Activated naive CD4-positive, alpha-beta T cell treated with Interleukin-2 at 50 U/mL for 16 hours (primary cell): ENCODE measurements at regions not wholly inside any gene's neighbourhood (a gene's known extent, or its start where the extent isn't known, plus 50 kb on each side); places are given as distances from the start of the nearest gene placed in this dataset.

Source experiments
- DNase-seq: peaks from one replicate; pipeline ENCODE4 v3.0.0-alpha.2; 2020

DNA sequence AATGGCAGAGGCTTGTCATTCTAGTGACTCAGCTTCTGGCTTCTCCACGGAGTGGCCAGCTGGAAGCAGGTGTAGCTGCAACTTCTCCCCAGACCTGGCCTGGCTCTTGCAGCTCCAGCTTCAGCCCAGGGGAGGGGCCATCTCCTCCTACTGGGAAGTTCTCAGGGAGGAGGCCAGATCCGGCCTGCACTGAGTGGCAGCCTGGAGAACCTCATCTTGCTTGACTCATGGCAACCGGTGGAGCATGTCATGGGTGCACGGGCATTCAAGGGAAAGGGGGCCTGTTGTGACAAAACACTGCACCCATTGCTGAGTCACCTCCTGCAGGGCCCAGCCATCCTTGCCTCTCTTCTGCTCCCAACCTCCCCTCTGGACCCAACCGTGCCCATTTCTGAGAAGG, 273.9 kb upstream of the MAF start:
- no peak for DNase-seq

- DNase-seq, result no peak
Observed at GRCh38 chr16:79873825-79874224, 273.3 kb upstream of the MAF start.

GRCh38 chr16:79871906-79872305, 271.4 kb upstream of the MAF start:
- no peak for DNase-seq

DNA sequence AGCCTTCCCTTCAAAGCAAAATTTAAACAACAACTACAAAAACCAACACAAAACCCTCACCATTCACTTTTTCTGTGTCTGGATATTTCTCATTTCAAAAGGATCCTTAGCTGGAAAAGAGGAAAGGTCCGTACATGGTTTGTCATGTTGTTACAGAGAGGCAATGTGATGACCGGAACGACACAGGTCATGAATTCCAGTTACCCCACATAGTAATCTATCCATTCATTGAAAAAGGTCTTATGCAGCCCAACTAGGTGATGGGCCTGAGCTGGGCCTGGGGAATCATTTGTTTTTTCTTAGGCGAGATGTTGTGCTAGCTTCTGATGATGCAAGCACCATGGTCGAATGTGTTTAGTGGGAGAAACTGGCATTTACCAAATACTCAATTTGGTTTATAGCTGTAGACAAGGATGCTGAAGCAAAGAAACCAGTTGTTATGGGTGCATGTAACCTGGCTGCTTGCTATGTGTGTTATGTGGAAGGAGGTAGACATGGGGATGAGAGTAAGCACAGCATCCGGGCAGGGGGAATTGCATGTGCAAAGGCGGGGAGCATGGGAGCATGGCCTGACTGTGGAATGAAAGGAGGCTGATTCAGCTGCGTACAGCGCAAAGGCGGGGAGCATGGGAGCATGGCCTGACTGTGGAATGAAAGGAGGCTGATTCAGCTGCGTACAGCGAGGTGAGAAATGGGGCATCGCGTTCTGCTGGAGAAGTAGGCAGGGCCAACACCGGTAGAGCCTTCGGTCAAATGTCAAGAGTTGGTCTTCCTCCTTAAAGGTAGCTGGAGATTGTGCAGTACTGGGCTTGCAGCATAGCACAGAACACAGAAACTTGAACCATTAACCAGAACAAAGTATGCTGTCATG, 269.7 kb upstream of the MAF start:
- DNase-seq, result no peak

- DNase-seq, result no peak
Observed at GRCh38 chr16:79869304-79870015, 268.9 kb upstream of the MAF start.

- DNase-seq, result no peak
Observed at GRCh38 chr16:79868841-79869240, 268.3 kb upstream of the MAF start.

GRCh38 chr16:79867425-79867997, 267.0 kb upstream of the MAF start:
- DNase-seq, result no peak

GRCh38 chr16:79865918-79866317, 265.4 kb upstream of the MAF start:
- DNase-seq, result no peak

DNA sequence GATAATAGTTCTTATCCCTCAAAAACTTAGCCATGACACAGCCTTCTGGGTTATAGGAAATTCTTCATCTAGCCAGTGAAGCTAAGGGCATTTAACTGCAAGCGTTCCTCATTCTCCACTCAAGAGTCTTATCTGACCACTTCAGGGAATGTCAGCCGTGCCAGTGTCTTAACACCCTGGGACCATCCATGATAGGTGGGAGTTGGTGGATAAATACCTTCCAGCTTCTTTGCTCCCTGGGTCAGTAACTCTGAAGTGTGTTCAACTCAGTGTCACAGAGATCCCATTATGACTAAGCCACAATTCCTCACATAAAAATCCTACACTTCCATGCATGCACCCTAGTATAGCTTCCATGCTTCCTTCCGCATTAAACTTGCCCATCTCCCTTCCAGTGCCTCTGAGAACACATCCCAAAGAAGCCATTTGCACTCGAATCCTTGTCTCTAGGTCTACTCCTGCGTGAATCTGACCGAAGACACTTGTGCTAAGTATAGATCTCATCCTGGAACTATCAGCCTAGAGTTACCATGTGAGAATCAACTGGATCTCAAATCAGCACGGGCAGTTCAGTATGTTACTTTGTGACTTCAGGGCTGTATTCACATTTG, 264.3 kb upstream of the MAF start:
- DNase-seq, result no peak

- no peak for DNase-seq
Observed at GRCh38 chr16:79864032-79864780, 263.7 kb upstream of the MAF start.

GRCh38 chr16:79863128-79864031, 262.8 kb upstream of the MAF start:
- no peak for DNase-seq

- DNase-seq, result no peak
Observed at GRCh38 chr16:79862601-79863000, 262.1 kb upstream of the MAF start.

DNA sequence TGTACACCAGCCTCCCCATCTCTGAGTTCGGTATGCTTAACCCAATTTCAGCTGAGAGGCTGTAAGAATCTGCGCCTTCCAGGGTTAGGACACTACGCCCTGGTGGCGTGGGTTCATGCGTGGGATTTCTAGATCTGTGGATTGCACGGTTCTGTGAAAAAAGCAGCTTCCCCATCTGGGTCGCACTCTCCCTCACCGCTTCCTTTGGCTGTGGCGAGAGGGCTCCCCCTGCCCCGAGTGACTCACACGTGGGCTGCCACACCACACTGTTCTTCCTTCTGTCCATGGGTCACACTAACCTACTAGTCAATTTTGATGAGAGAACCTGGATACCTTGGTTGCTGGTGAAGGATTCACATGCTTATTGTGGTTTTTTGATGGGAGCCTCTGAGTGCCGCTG, 256.0 kb upstream of the MAF start:
- no peak for DNase-seq

DNA sequence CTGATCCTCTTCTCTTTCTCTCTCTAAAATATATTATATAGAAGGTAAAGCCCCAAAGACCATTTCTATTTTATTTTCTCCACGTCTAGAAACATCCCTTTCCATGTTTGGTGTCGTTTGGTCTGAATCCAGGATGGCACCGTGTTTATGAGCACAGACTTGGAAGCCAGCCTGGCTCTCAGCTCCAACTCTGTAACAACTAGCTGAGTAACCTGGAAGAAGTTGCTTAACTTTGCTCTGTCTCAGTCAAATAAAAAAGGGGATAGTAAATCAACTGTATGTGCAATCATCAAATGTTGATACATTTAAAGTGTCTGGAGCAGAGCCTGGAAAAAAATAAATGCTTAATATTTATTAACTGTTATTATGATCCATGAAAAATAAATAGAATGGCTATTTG, 249.8 kb upstream of the MAF start:
- DNase-seq, result no peak

- no peak for DNase-seq
Observed at GRCh38 chr16:79849119-79849518, 248.6 kb upstream of the MAF start.

- DNase-seq, result no peak
Observed at GRCh38 chr16:79848719-79849118, 248.2 kb upstream of the MAF start.

GRCh38 chr16:79847569-79847968, 247.0 kb upstream of the MAF start:
- DNase-seq, result no peak

GRCh38 chr16:79847101-79847500, 246.6 kb upstream of the MAF start:
- DNase-seq, result no peak

GRCh38 chr16:79845734-79846135, 245.2 kb upstream of the MAF start:
- DNase-seq, result no peak

DNA sequence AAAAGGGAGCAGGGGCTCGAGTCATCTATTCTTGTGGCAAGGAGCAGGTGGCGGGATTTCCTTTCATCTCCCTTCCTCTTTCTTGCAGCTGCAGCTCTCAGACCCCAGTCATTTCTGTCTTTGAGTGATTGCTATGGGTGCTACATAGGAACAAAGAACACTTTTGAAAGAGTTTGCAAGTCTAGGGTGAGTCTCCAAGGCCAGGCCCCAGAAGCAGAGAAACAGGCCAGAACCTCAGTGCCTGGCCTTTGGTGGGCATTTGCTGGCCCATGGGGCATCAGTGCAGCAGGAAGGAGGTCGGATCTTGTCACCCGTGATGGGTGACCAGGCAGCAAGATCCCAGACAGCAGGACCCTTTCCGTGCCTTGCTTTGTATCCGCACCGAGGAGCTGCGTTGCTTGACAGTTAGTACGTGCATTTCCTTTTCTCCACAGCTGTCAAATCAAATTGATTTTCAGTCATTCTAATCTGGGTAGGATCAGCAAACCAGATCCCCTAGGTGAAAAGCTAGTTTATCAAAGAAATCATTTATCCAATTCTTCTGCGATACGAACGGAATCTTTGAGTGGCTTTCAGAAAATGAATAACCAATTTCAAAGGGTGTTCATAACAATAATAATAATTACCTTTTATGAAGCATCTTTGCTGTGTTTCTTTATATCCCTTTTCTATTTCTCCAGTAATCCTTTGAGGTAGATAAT, 244.6 kb upstream of the MAF start:
- DNase-seq, result no peak

GRCh38 chr16:79844603-79845002, 244.1 kb upstream of the MAF start:
- no peak for DNase-seq
